GM21447 (cell line): ENCODE measurements at regions not wholly inside any gene's neighbourhood (a gene's known extent, or its start where the extent isn't known, plus 50 kb on each side); places are given as distances from the start of the nearest gene placed in this dataset.
"Not testable (repeated sequence)": the region's sequence is repeated elsewhere in the genome, so short reads cannot be mapped to it uniquely, and the experiment has no call there.

Source experiments
- ATAC-seq: cut with Tn5 transposase; IDR thresholded peaks from one replicate; pipeline ENCODE4 v1.9.1; 2021; ENCODE audit not compliant: unreplicated experiment

GRCh38 chr14:106268013-106268727 lies 741.8 kb downstream of the TMEM121 start:
- ATAC-seq, result no peak

- no peak for ATAC-seq
Observed at GRCh38 chr14:106269029-106269428, 742.6 kb downstream of the TMEM121 start.

DNA sequence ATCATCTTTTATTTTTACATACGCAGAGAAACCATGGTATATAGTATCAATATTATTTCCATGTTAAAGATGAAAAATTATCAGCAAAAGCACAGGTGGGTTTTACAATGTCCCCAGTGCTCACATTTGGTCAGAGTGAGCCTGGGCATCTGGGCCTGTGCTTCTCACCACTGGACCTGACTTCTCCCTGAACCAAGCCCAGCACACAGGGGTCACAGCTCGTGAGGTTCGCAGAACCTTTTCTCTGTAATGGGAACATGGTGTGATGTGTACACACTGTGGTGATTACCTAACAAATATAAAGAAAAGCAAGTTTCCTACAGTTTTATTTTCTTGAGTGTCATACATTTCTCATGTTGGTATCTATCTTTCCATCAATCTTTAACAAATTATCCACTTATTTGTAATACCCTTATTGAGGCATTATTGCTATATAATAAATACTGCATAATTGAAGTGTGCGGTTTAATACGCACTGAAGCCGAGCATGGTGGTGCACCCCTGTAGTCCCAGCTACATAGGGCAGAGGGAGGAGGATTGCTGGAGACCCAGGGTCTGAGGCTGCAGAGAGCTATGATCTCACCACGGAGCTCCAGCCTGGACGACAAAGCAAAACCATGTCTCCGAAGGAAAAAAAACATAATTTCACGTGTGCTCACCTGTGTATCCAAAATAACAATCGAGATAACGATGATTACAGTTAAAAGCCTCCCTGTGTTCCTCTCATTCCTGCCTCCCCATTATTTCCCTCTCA lies 743.2 kb downstream of the TMEM121 start:
- ATAC-seq, result no peak

DNA sequence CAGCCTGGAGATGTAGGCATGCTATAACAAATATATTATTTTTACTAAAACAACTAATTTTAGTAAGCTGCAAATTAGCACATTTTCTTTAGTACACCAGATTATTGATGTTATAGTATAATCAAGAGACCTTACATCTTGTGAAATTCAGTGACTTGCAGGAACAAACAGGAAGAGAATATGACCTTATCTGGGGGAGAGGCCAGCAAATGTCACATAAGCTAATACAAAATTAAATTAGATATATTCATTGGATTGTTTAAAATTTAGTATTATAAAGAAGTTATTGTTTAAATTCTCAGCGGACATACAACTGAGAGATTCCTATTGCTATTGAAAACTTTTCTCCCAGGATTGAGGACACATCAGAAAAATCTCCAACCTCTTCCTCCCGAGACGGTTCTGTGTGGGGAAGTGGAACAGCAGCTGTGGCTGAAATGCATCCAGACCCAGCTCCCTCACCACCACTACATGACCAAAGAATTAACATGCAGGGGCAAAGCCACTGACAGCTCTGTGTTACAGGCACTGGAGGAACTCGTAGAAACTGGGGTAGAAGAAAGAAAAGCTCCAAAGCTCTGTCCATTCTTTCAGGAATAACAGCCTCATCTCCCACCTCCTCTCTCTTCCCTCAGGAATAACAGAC lies 744.2 kb downstream of the TMEM121 start:
- ATAC-seq, result not testable (repeated sequence)

GRCh38 chr14:106276326-106277267 lies 750.2 kb downstream of the TMEM121 start:
- ATAC-seq, result no peak

- no peak for ATAC-seq
Observed at GRCh38 chr14:106277503-106277902, 751.1 kb downstream of the TMEM121 start.

- no peak for ATAC-seq
Observed at GRCh38 chr14:106280876-106281275, 754.5 kb downstream of the TMEM121 start.

DNA sequence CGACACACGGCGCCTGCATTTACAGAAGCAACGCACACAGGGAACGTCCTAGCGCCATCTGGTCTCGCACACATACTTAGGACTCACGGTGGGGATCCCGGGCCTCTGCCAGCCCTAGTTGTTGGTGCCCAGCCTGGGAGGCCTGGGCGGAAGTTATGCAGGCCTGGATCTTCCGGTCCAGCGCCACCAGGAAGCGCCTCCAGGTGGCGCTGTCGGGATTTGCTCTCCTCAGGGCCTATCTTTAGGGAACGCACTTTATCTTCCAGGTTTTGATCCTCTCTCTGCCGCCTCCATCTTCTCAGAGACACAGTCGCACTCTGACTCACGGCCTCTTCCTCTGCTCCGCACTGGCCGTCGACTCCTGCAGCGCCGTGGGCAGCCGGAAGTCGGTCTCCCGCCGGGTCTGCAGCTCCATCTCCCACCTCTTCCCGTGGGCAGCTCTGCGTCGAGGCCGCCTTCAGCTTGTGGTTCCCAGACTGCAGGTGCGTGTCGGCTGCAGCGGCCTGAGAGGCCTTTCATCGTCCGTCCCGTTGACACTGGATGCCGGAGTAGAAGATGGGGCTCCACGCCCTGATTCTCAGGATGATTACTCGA lies 760.4 kb downstream of the TMEM121 start:
- ATAC-seq, result no peak

DNA sequence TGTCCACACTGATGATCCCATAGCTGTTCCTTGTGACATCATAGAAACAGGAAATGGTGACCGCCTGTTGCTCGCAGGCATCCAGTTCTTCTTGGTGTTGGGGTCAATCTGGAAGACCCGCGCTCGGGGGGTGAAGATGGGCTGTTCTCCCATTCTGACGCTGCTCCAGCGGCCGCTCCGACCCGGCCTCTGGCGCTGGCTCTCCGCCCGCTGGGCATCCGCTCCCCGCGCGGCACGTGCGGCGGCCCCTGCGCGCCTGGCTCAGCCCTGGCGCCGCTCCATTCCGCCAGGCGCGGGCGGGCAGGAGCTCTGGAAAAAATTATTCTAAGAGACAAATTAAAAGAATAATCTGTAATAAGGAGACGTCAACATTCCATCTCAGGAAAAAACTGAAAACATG lies 761.1 kb downstream of the TMEM121 start:
- no peak for ATAC-seq

DNA sequence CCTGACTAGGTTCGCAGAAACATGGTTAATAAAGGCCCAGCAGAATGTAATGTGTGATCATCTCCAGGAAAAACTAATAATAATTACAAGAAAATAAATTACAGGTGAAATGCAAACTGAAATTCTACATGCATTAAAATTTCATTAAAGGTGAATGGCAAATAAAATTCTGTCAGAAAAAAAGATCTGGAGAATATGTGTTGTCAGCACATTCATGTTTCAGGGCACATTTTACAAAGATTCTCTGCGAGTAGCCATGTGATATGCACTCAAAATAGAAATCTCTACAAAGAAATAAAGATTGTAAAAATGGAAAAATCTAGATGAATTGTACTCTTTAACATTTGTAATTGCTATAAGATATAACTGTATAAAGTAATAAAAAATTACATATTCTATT lies 765.2 kb downstream of the TMEM121 start:
- no peak for ATAC-seq

DNA sequence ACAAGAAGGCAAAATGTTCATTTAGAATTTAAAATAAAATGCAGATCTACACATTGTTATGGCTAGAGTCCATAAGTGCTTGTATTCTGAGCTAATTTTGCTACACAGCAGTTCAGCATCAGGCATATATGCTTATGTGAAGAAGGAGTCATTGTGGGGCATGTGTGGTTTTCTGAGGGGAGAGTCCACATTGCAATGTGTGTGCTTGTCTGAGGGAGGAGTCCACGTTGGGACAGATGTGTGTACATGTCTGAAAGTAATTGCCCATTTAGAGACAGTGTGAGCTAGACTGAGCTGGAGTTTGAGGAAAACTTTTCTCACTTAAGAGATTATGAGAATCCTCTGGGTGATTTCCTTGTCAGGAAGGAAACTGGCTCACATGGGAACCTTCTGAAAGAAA lies 767.9 kb downstream of the TMEM121 start:
- no peak for ATAC-seq

- ATAC-seq, result not testable (repeated sequence)
Observed at GRCh38 chr14:106300951-106301510, 774.6 kb downstream of the TMEM121 start.

DNA sequence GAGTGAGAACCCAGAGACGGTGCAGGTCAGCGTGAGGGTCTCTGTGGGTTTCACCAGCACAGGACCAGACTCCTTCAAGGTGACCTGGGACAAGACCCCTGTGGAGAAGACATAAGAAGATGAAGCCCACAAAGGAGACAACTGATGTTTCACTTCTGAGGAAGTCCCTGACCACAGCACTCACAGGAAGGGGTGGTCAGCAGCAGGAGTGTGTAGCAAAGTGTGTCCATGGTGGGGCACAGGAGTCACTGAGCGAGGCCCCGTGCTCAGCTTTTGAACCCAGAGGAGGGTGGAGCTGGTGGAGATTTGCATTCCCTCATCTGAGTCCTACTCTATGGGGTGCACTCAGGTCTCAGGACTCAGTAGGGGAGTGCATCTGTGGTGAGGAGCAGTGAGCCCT lies 775.2 kb downstream of the TMEM121 start:
- not testable (repeated sequence) for ATAC-seq

DNA sequence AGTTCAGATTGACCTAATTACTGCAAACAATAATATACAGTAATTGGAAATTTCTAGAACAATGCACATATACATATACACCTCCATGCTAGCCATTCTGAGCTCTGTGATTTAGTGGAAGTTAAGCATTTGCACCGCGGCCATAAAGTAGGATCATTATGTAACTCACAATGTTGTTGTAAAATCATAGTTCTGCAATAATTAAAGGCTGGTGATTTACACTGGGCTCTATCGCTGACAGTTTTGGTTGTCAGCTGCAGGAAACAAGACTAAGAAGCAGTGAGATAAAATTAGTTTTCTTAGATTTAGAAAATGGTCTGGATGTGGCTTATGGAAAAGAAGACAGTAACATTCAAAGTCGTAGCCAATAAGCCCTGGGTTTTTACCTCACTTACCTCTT lies 776.3 kb downstream of the TMEM121 start:
- no peak for ATAC-seq

GRCh38 chr14:106304271-106304670 lies 777.9 kb downstream of the TMEM121 start:
- no peak for ATAC-seq

DNA sequence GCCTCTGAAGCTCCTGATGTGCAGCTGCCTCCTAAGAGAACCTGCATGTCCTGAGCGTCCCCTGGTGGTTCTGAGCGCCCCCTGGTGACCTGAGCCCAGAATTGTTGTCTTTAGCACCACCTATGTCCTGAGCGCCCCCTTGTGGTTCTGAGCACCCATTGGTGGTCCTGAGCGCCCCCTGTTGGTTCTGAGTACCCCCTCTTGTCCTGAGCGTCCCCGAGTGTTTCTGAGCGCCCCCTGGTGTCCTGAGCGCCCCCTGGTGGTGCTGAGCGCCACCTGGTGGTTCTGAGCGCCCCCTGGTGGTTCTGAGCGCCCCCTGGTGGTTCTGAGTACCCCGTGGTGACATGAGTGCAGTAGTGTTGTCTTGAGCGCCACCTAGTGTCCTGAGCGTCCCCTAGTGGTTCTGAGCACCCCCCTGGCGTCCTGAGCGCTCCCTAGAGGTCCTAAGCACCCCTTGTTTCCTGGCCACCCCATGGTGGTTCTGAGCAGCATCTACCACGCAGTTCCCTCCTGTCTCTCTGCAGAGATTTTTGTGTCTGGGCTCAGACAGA lies 782.5 kb downstream of the TMEM121 start:
- peak; percentile 88 for ATAC-seq

DNA sequence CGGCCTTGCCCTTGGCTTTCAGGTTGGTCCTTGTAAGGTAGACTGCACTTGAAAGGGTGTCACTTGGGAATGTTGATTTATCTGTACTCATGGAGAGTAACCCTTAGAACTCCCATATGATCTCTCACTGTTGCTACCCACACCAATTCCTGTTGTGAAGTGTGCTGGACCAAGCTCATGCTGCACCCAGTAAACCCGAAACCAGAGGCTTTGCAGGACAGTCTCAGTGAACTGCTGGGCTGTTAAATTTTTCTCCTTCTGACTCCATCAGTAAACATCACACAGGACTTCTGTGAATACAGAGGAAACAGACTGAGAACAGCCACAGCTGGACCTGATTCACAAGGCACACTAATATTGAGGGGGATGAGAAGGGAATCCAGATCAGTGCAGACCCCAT lies 783.0 kb downstream of the TMEM121 start:
- peak; percentile 5 for ATAC-seq

GRCh38 chr14:106315436-106315835 lies 789.1 kb downstream of the TMEM121 start:
- ATAC-seq, result no peak

DNA sequence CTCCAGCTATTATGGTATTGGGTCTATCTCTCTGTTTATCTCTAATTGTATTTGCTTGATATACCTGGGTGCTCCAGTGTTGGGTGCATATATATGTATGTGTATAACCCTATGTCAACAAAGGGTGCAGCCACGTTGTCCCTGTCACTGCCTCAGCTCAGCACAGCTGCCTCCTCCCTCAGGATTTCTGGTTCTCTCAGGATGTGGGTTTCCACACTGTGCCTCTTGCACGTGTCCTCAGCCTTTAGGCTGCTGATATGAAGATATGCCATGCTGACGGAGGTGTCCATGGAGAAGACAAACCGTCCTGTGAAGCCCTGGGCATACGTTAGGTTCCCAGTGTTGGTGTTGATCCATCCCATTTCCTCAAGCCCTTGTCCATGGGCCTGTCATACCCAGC lies 791.2 kb downstream of the TMEM121 start:
- no peak for ATAC-seq

DNA sequence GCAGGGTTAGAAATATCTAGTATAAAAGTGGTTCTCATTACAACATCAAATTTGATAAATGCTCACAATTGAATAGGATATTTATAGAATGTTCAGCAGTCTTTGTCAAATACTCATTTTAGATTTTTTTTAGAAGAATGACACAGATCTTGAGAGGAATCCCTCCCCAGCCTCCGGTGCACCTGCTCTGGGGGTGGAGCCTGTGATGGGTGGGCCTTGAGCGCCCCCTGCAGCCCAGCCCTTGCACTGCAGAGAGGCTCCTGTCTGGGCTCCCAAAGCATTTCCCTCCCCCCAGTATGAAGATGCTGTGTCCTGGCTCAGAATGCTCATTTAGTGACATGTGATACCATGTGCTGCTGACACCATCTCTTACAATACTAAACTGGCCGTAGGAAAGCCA lies 792.3 kb downstream of the TMEM121 start:
- ATAC-seq, result no peak
